Heart left ventricle (tissue), 16 donors: ENCODE measurements at regions not wholly inside any gene's neighbourhood (a gene's known extent, or its start where the extent isn't known, plus 50 kb on each side); places are given as distances from the start of the nearest gene placed in this dataset.

Experiments used
- ATAC-seq, 4 donors: fragments of 200-7000 bp; cut with Tn5 transposase; one replicate each; pipeline ENCODE4 v1.9.1; 2020 to 2022; ENCODE audit warnings: moderate library complexity in 4 of 4, mild to moderate bottlenecking in 3 of 4, moderate number of reproducible peaks in 1 of 4
- DNase-seq, 5 donors: peaks; one replicate each; pipeline ENCODE4 v3.0.0-alpha.2; 2020
- H3K27ac ChIP-seq, 12 donors: fragments of 200-600 bp; sonication (generic) in 4 of 12; one replicate each; pipeline versions ENCODE4 v1.5.0 to v1.8.0; 2016 to 2022; ENCODE audit warnings: mild to moderate bottlenecking in 2 of 12
- H3K27me3 ChIP-seq, 9 donors: fragments of 200-600 bp; sonication (generic) in 2 of 9; one replicate each; pipeline versions ENCODE4 v1.5.1 to v1.8.0; 2016 to 2022; ENCODE audit warnings: mild to moderate bottlenecking in 3 of 9
- H3K36me3 ChIP-seq, 9 donors: fragments of 200-600 bp; sonication (generic) in 2 of 9; one replicate each; pipeline versions ENCODE4 v1.5.0 to v1.8.0; 2018 to 2022; ENCODE audit warnings: mild to moderate bottlenecking in 2 of 9
- H3K4me1 ChIP-seq, 12 donors: fragments of 200-600 bp; sonication (generic) in 4 of 12; one replicate each; pipeline versions ENCODE4 v1.5.0 to v1.8.0; 2016 to 2022; ENCODE audit warnings: mild to moderate bottlenecking in 3 of 12
- H3K4me3 ChIP-seq, 12 donors: fragments of 200-600 bp; sonication (generic) in 4 of 12; one replicate each; pipeline versions ENCODE4 v1.5.0 to v1.8.0; 2017 to 2022; ENCODE audit warnings: mild to moderate bottlenecking in 9 of 12, moderate library complexity in 4 of 12
- H3K9me3 ChIP-seq, 12 donors: fragments of 200-600 bp; sonication (generic) in 4 of 12; one replicate each; pipeline versions ENCODE4 v1.5.0 to v1.8.0; 2016 to 2022; ENCODE audit warnings: mild to moderate bottlenecking in 1 of 12
- CTCF ChIP-seq, 12 donors: fragments of 200-600 bp; sonication (generic) in 4 of 12; IDR thresholded peaks; one replicate each; pipeline versions ENCODE4 v1.5.0 to v1.8.0; 2018 to 2022; ENCODE audit warnings: antibody characterized with exemption in 12 of 12, mild to moderate bottlenecking in 5 of 12
- POLR2A ChIP-seq, 2 donors: fragments of 450-650 bp; IDR thresholded peaks; one replicate each; pipeline ENCODE4 v1.6.1; 2017; ENCODE audit warnings: antibody characterized with exemption in 2 of 2, mild to moderate bottlenecking in 2 of 2, moderate library complexity in 2 of 2
- WGBS, 4 donors: extraction: QIAGEN DNeasy Blood & Tissue Kit in 2 of 4; methylation state at CpG; one replicate each; pipeline versions ENCODE4 v1.1.5 to v1.1.7; 2013 to 2018; 5-methylcytosine and 5-hydroxymethylcytosine counted together
- intact Hi-C, 10 donors: fragments of 100-400 bp; cut with DNase I; formaldehyde crosslinking; loops; one replicate each; pipeline versions ENCODE4 v1.11.1 to v1.14.2; 2022
- donor health status: ischemic (EF 13 %, LVEDD 7.1; RV severe dilation, severe dysfunction).
- donor health status: healthy with polysubstance abuse.
- donor health status: DM: no; HTN: yes; CAD: no.
- donor health status: DM: no; HTN: no; CAD: no.
- donor health status: ischemic (EF 25% LVEDD 6.9; RV normal size, moderate dysfunction).
- donor health status: ischemic (EF 25% LVEDD 5.7; RV mildly dilated, moderate dysfunction).
- donor health status: healthy.
- donor health status: DM: yes; HTN: yes; CAD: no.
- donor health status: ischemic (EF 35%, LVEDD 5.7; RV mildly dilated, moderate dysfunction).
- donor health status: nonischemic (EF 11% LVEDD 7.7; RV severe dilation, severe dysfunction).
- donor health status: DM: yes; HTN: yes; CAD: no.
- donor health status: PGD.
- donor health status: ischemic (EF 29% LVEDD 5.4; RV normal size, mild dysfunction).
- donor health status: nonischemic (EF 23%, LVEDD 6.1; RV moderate dilation, normal function).

GRCh38 chr6:127031511-127031910 lies 87.0 kb upstream of the RSPO3 start:
- intact Hi-C loops, result no loop called here
- Histone ChIP-seq H3K36me3 (no peaks in the 10 kb centered on the region), H3K27me3 (no peaks in the 10 kb centered on the region), H3K4me1 (no peaks in the 10 kb centered on the region), H3K27ac (no peak overlapping the region), H3K4me3 (no peak overlapping the region), H3K9me3 (no peaks in the 10 kb centered on the region)
- TF ChIP-seq CTCF (IDR thresholded peaks at IDR 0.05), result no peak
- TF ChIP-seq POLR2A (IDR thresholded peaks at IDR 0.05), result no peak
- no peak for ATAC-seq
- no peak for DNase-seq
- WGBS, 4 donors, result 33 to 52% (median 44%) methylated on average over 1 of the region's 1 CpG

GRCh38 chr6:127032971-127033370 lies 85.5 kb upstream of the RSPO3 start:
- no peak overlapping the region for H3K27ac ChIP-seq
- no peaks in the 10 kb centered on the region for H3K27me3 ChIP-seq
- H3K4me3 ChIP-seq, result no peak overlapping the region
- no peaks in the 10 kb centered on the region for H3K4me1 ChIP-seq
- no peak for ATAC-seq
- 81 to 91% (median 85%) methylated on average over 3 of the region's 3 CpGs for WGBS, 4 donors
- no peak for DNase-seq
- intact Hi-C loops, result no loop called here
- TF ChIP-seq POLR2A (IDR thresholded peaks at IDR 0.05), result no peak
- TF ChIP-seq CTCF (IDR thresholded peaks at IDR 0.05), result no peak
- no peaks in the 10 kb centered on the region for H3K9me3 ChIP-seq
- H3K36me3 ChIP-seq, result no peaks in the 10 kb centered on the region

GRCh38 chr6:127051571-127052260 lies 66.8 kb upstream of the RSPO3 start:
- no peaks in the 10 kb centered on the region for H3K36me3 ChIP-seq
- H3K27me3 ChIP-seq, result no peaks in the 10 kb centered on the region
- ATAC-seq (no peak), DNase-seq (no peak)
- peaks cover 0 to 16% (median 2%) of the 10 kb centered on the region in 12 donors for H3K9me3 ChIP-seq
- intact Hi-C loops, result no loop called here
- H3K4me1 ChIP-seq, result no peaks in the 10 kb centered on the region
- H3K4me3 ChIP-seq, result no peak overlapping the region
- TF ChIP-seq POLR2A (IDR thresholded peaks at IDR 0.05) (no peak), CTCF (IDR thresholded peaks at IDR 0.05) (no peak)
- no peak overlapping the region for H3K27ac ChIP-seq

- TF ChIP-seq CTCF (IDR thresholded peaks at IDR 0.05) (no peak), POLR2A (IDR thresholded peaks at IDR 0.05) (no peak)
- Histone ChIP-seq H3K4me1 (no peaks in the 10 kb centered on the region), H3K36me3 (no peaks in the 10 kb centered on the region), H3K27ac (no peak overlapping the region), H3K9me3 (peaks cover 0 to 9% (median under 1%) of the 10 kb centered on the region in 12 donors), H3K4me3 (no peak overlapping the region), H3K27me3 (no peaks in the 10 kb centered on the region)
- intact Hi-C loops, result no loop called here
- DNase-seq, result no peak
- WGBS, 4 donors, result 53 to 62% (median 55%) methylated on average over 2 of the region's 2 CpGs
- no peak for ATAC-seq
Measured at GRCh38 chr6:127053032-127053874, 65.2 kb upstream of the RSPO3 start.
